ENCODE measurements at regions not wholly inside any gene's neighbourhood (a gene's known extent, or its start where the extent isn't known, plus 50 kb on each side); places are given as distances from the start of the nearest gene placed in this dataset.

DNA sequence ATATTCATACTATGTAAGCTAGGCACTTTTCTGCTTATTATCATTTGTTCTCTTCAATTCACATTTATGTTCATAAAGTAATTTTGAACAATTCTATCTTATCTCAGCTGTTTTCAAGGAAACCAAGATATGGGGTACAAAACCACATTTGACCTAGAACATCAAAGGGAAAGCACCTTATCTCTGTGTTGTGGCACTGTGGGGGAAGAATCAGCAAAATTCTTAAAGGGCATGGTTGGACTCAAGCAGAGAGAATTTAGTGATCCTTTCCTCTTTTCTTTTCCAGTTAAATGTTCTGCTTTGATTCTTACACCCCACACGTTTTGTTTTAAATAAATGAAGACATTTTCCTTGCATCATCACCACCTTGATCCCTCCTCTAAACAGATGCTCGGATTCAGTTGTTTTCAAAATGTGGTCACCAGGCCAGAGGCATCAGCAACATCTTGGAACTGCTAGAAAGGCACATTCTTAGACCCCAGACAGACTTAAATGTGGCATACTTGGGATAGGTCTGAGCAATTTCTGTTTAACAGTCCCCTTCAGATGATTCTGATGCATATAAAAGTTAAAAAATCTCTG is 128.4 kb upstream of the TP63 start:
- dilution Hi-C loops (cut with HindIII; ENCODE audit: low sequenced_read_pairs, unreplicated experiment), result no loop called here
- no TSS peak for BruUV-seq (replicated peaks)

More for the DNA sequence above, 128.4 kb upstream of the TP63 start:
- Histone ChIP-seq H3K9me1 (ENCODE audit: insufficient read depth, low read length) (no peaks in the 10 kb centered on the region), H3K4ac (ENCODE audit: low read depth, low read length) (no peak overlapping the region), H4K20me1 (ENCODE audit: insufficient read depth, low read length) (no peaks in the 10 kb centered on the region), H3K4me3 (ENCODE audit: insufficient read depth, low read depth, low read length) (no peak overlapping the region), H3K27ac (ENCODE audit: insufficient read depth, low read length) (no peak overlapping the region), H3K36me3 (ENCODE audit: control insufficient read depth, insufficient read depth, low read length) (no peaks in the 10 kb centered on the region), H3K4me2 (ENCODE audit: low read depth, low read length) (no peak overlapping the region), H4K8ac (ENCODE audit: low read depth in 2 of 2, low read length in 2 of 2) (no peak overlapping the region), H3K18ac (ENCODE audit: low read depth, low read length) (no peak overlapping the region), H4K91ac (ENCODE audit: insufficient read depth, low read depth, low read length) (no peak overlapping the region), H4K5ac (ENCODE audit: low read depth, low read length) (no peak overlapping the region), H3K9ac (ENCODE audit: low read depth, low read length) (no peak overlapping the region), H2BK120ac (ENCODE audit: low read depth, low read length) (no peak overlapping the region), H2BK20ac (ENCODE audit: low read depth, low read length) (no peak overlapping the region), H2AK9ac (replicated peaks; ENCODE audit: low read depth, low read length, poor library complexity) (no peak overlapping the region), H2BK5ac (ENCODE audit: low read depth, low read length, poor library complexity, severe bottlenecking) (no peak overlapping the region), H2AK5ac (ENCODE audit: low read depth, low read length) (no peak overlapping the region), H3K23ac (ENCODE audit: low read depth, low read length) (no peak overlapping the region), H3K14ac (replicated peaks; ENCODE audit: low read depth, low read length) (no peak overlapping the region), H3K9me3 (ENCODE audit: control insufficient read depth, insufficient read depth, low read length) (no peaks in the 10 kb centered on the region), H2BK15ac (ENCODE audit: low read depth, low read length) (no peak overlapping the region), H3K79me1 (ENCODE audit: low read depth in 1 of 2, low read length in 2 of 2) (no peaks in the 10 kb centered on the region), H3K4me1 (ENCODE audit: control insufficient read depth, insufficient read depth, low read length) (no peaks in the 10 kb centered on the region), H2AFZ (replicated peaks; ENCODE audit: low read length, poor library complexity) (no peak overlapping the region), H3K56ac (ENCODE audit: extremely low read depth, insufficient read depth, low read length) (no peak overlapping the region), H3K27me3 (ENCODE audit: control insufficient read depth, insufficient read depth, low read length) (no peaks in the 10 kb centered on the region)
- in situ Hi-C loops (cut with MboI; ENCODE audit: low sequenced_read_pairs) (no loop called here), intact Hi-C loops (cut with micrococcal nuclease) (no loop called here)
- ATAC-seq (ENCODE audit: low read depth) (no peak), DNase-seq (no peak)
- TF ChIP-seq FOS (IDR thresholded peaks at IDR 0.05; ENCODE audit: low read depth, low read length) (no peak), CEBPB (IDR thresholded peaks at IDR 0.05; ENCODE audit: low read depth, low read length) (no peak), MXI1 (IDR thresholded peaks at IDR 0.05; ENCODE audit: borderline replicate concordance, low read depth, low read length) (no peak), RAD21 (IDR thresholded peaks at IDR 0.05; ENCODE audit: low read length) (no peak), USF2 (IDR thresholded peaks at IDR 0.05; ENCODE audit: low read depth, low read length) (no peak), SMC3 (IDR thresholded peaks at IDR 0.05; ENCODE audit: low read depth, low read length) (no peak), MAZ (IDR thresholded peaks at IDR 0.05; ENCODE audit: borderline replicate concordance, low read depth, low read length) (no peak), MAFK (IDR thresholded peaks at IDR 0.05; ENCODE audit: low read depth, low read length) (no peak), RCOR1 (IDR thresholded peaks at IDR 0.05; ENCODE audit: insufficient replicate concordance, low read length) (no peak), NFE2L2 (IDR thresholded peaks at IDR 0.05; ENCODE audit: low read depth, low read length) (no peak), POLR2A (IDR thresholded peaks at IDR 0.05; ENCODE audit: low read depth, low read length) (no peak)
- TF ChIP-seq, protein P1, sequence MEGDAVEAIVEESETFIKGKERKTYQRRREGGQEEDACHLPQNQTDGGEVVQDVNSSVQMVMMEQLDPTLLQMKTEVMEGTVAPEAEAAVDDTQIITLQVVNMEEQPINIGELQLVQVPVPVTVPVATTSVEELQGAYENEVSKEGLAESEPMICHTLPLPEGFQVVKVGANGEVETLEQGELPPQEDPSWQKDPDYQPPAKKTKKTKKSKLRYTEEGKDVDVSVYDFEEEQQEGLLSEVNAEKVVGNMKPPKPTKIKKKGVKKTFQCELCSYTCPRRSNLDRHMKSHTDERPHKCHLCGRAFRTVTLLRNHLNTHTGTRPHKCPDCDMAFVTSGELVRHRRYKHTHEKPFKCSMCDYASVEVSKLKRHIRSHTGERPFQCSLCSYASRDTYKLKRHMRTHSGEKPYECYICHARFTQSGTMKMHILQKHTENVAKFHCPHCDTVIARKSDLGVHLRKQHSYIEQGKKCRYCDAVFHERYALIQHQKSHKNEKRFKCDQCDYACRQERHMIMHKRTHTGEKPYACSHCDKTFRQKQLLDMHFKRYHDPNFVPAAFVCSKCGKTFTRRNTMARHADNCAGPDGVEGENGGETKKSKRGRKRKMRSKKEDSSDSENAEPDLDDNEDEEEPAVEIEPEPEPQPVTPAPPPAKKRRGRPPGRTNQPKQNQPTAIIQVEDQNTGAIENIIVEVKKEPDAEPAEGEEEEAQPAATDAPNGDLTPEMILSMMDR (conservative IDR thresholded peaks at IDR 0.05; ENCODE audit: low read depth, low read length), result no peak
- WGBS, 2 experiments (ENCODE audit: extremely low coverage in 2 of 2, insufficient read length in 1 of 2), result no CpG with 5 or more reads among the region's 2 CpGs
- ChIA-PET CTCF (no interaction called here), POLR2A (ENCODE audit: unreplicated experiment) (no interaction called here)
